GM19395 (cell line): ENCODE measurements at regions not wholly inside any gene's neighbourhood (a gene's known extent, or its start where the extent isn't known, plus 50 kb on each side); places are given as distances from the start of the nearest gene placed in this dataset.
A peak's percentile ranks its signal among the peaks of the same experiment; 100 is the strongest.

Experiments
- ATAC-seq: cut with Tn5 transposase; IDR thresholded peaks from one replicate; pipeline ENCODE4 v1.9.1; 2021; ENCODE audit warnings: mild to moderate bottlenecking, moderate library complexity; ENCODE audit not compliant: unreplicated experiment

GRCh38 chr5:93120771-93121170 lies 460.2 kb downstream of the NR2F1-AS1 start:
- no peak for ATAC-seq

- ATAC-seq: no peak
Measured at GRCh38 chr5:93120051-93120450, 461.0 kb downstream of the NR2F1-AS1 start.

GRCh38 chr5:93117751-93118531 lies 463.1 kb downstream of the NR2F1-AS1 start:
- no peak for ATAC-seq

GRCh38 chr5:93107805-93108520 lies 473.1 kb downstream of the NR2F1-AS1 start:
- no peak for ATAC-seq

- ATAC-seq: no peak
Measured at GRCh38 chr5:93107141-93107540, 473.9 kb downstream of the NR2F1-AS1 start.

GRCh38 chr5:93101661-93102060 lies 479.4 kb downstream of the NR2F1-AS1 start:
- ATAC-seq: no peak

GRCh38 chr5:93100976-93101375 lies 480.0 kb downstream of the NR2F1-AS1 start:
- no peak for ATAC-seq

- ATAC-seq: no peak
Measured at GRCh38 chr5:93100428-93100827, 480.6 kb downstream of the NR2F1-AS1 start.

- no peak for ATAC-seq
Measured at GRCh38 chr5:93099902-93100347, 481.1 kb downstream of the NR2F1-AS1 start.

- no peak for ATAC-seq
Measured at GRCh38 chr5:93096561-93096960, 484.5 kb downstream of the NR2F1-AS1 start.

GRCh38 chr5:93092349-93093105 lies 488.5 kb downstream of the NR2F1-AS1 start:
- ATAC-seq: no peak

- no peak for ATAC-seq
Measured at GRCh38 chr5:93090698-93091097, 490.3 kb downstream of the NR2F1-AS1 start.

- no peak for ATAC-seq
Measured at GRCh38 chr5:93088592-93089389, 492.2 kb downstream of the NR2F1-AS1 start.

GRCh38 chr5:93087326-93087725 lies 493.7 kb downstream of the NR2F1-AS1 start:
- no peak for ATAC-seq

- ATAC-seq: no peak
Measured at GRCh38 chr5:93082981-93083380, 498.0 kb downstream of the NR2F1-AS1 start.

GRCh38 chr5:93079046-93079445 lies 502.0 kb downstream of the NR2F1-AS1 start:
- no peak for ATAC-seq

GRCh38 chr5:93078082-93079038 lies 502.7 kb downstream of the NR2F1-AS1 start:
- peak; percentile 71 for ATAC-seq

GRCh38 chr5:93076566-93076965 lies 504.5 kb downstream of the NR2F1-AS1 start:
- no peak for ATAC-seq

- no peak for ATAC-seq
Measured at GRCh38 chr5:93076096-93076495, 504.9 kb downstream of the NR2F1-AS1 start.

- ATAC-seq: no peak
Measured at GRCh38 chr5:93073547-93073946, 507.5 kb downstream of the NR2F1-AS1 start.
